ENCODE measurements at regions not wholly inside any gene's neighbourhood (a gene's known extent, or its start where the extent isn't known, plus 50 kb on each side); places are given as distances from the start of the nearest gene placed in this dataset.

DNA sequence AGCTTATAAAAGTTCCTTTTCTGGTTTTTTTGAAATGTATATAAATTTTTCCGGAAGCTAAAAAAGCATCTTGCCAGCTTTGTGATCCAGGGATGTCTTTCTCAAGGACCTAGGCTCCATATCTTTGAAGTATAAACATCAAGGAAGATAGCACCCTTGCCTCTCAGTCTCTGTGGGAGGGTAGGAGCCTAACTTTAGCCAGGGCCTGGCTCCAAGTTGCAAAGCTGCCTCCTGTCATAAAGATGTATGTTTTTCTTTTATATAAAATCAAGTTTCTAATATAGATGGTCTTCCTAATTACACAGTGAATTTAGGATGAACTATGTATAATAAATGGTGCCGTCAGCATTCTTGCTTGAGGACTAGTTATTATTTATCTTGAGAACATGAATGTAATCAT, 612.6 kb upstream of the USP15 start:
- H3K4me3 Mint-ChIP-seq, result no peak overlapping the region
- ATAC-seq, result no peak

GRCh38 chr12:61652265-61652664, 607.9 kb upstream of the USP15 start:
- Mint-ChIP-seq H3K36me3 (no peaks in the 10 kb centered on the region), H3K9me3 (no peaks in the 10 kb centered on the region), H3K4me3 (no peak overlapping the region), H3K4me1 (no peaks in the 10 kb centered on the region), H3K27ac (no peak overlapping the region), H3K27me3 (no peaks in the 10 kb centered on the region)
- POLR2A ChIA-PET, result no interaction called here
- intact Hi-C loops (cut with micrococcal nuclease), result no loop called here
- DNase-seq (no peak), ATAC-seq (no peak)
- no peak overlapping the region for H3K27ac ChIP-seq (ENCODE audit: low read depth, low read length)
- peaks cover 0 to 3% of the 10 kb centered on the region in 2 donors for H3K27me3 ChIP-seq (ENCODE audit: control insufficient read depth in 2 of 2, insufficient read depth in 2 of 2, low read length in 2 of 2)
- H3K36me3 ChIP-seq (ENCODE audit: control insufficient read depth in 2 of 3, insufficient read depth in 3 of 3, low read length in 3 of 3), result no peaks in the 10 kb centered on the region
- CTCF ChIA-PET, result no interaction called here
- H3K4me1 ChIP-seq (ENCODE audit: control insufficient read depth in 2 of 2, insufficient read depth in 2 of 2, low read length in 2 of 2), result no peaks in the 10 kb centered on the region
- H3K9me3 ChIP-seq (ENCODE audit: control insufficient read depth in 2 of 3, low read length in 3 of 3), result no peaks in the 10 kb centered on the region
- H3K4me3 ChIP-seq (ENCODE audit: low read length), result no peak overlapping the region

More for the DNA sequence above, 612.6 kb upstream of the USP15 start:
- H3K27ac ChIP-seq (ENCODE audit: low read depth, low read length), result no peak overlapping the region
- H3K27me3 Mint-ChIP-seq, result peaks cover 0 to 5% (median 0%) of the 10 kb centered on the region in 5 donors
- intact Hi-C loops (cut with micrococcal nuclease), result no loop called here
- H3K4me1 Mint-ChIP-seq, result no peaks in the 10 kb centered on the region
- no peaks in the 10 kb centered on the region for H3K4me1 ChIP-seq (ENCODE audit: control insufficient read depth in 2 of 2, insufficient read depth in 2 of 2, low read length in 2 of 2)
- no peak for DNase-seq
- no peaks in the 10 kb centered on the region for H3K36me3 Mint-ChIP-seq
- H3K36me3 ChIP-seq (ENCODE audit: control insufficient read depth in 2 of 3, insufficient read depth in 3 of 3, low read length in 3 of 3), result no peaks in the 10 kb centered on the region
- H3K4me3 ChIP-seq (ENCODE audit: low read length), result no peak overlapping the region
- H3K9me3 Mint-ChIP-seq, result no peaks in the 10 kb centered on the region
- peaks cover 0 to 3% of the 10 kb centered on the region in 2 donors for H3K27me3 ChIP-seq (ENCODE audit: control insufficient read depth in 2 of 2, insufficient read depth in 2 of 2, low read length in 2 of 2)
- POLR2A ChIA-PET, result no interaction called here
- CTCF ChIA-PET, result no interaction called here
- no peak overlapping the region for H3K27ac Mint-ChIP-seq
- no peaks in the 10 kb centered on the region for H3K9me3 ChIP-seq (ENCODE audit: control insufficient read depth in 2 of 3, low read length in 3 of 3)

DNA sequence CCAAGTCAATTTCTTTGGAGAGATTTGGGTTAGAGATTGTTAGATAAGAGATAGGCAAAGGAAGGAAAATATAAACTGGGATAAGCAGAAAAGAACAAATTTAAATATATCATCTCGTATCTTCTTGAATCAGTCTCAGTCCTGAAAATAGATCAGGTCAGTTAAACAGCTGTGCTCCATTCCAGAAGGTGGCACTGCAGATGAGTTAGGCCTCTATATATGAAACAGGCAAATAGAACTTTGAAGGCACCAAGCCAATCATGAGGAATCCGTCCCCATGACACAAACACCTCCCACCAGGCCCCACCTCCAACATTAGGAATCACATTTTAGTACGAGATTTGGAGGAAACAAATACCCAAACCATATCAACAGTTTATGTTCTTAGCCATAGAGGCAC, 605.5 kb upstream of the USP15 start:
- no peaks in the 10 kb centered on the region for H3K4me1 Mint-ChIP-seq
- H3K4me3 Mint-ChIP-seq, result no peak overlapping the region
- H3K36me3 Mint-ChIP-seq, result no peaks in the 10 kb centered on the region
- Histone ChIP-seq H3K36me3 (ENCODE audit: control insufficient read depth in 2 of 3, insufficient read depth in 3 of 3, low read length in 3 of 3) (no peaks in the 10 kb centered on the region), H3K27ac (ENCODE audit: low read depth, low read length) (no peak overlapping the region), H3K4me1 (ENCODE audit: control insufficient read depth in 2 of 2, insufficient read depth in 2 of 2, low read length in 2 of 2) (no peaks in the 10 kb centered on the region), H3K9me3 (ENCODE audit: control insufficient read depth in 2 of 3, low read length in 3 of 3) (no peaks in the 10 kb centered on the region), H3K27me3 (ENCODE audit: control insufficient read depth in 2 of 2, insufficient read depth in 2 of 2, low read length in 2 of 2) (peaks cover 0 to 3% of the 10 kb centered on the region in 2 donors), H3K4me3 (ENCODE audit: low read length) (no peak overlapping the region)
- ATAC-seq (no peak), DNase-seq (no peak)
- intact Hi-C loops (cut with micrococcal nuclease), result loop anchor here in 1 of 2 donors (1.0 kb wide), 3 partner anchors 339 to 538 kb away; a partner anchor contains a TSS
- ChIA-PET CTCF (no interaction called here), POLR2A (no interaction called here)
- H3K27me3 Mint-ChIP-seq, result no peaks in the 10 kb centered on the region
- H3K9me3 Mint-ChIP-seq, result no peaks in the 10 kb centered on the region
- no peak overlapping the region for H3K27ac Mint-ChIP-seq

DNA sequence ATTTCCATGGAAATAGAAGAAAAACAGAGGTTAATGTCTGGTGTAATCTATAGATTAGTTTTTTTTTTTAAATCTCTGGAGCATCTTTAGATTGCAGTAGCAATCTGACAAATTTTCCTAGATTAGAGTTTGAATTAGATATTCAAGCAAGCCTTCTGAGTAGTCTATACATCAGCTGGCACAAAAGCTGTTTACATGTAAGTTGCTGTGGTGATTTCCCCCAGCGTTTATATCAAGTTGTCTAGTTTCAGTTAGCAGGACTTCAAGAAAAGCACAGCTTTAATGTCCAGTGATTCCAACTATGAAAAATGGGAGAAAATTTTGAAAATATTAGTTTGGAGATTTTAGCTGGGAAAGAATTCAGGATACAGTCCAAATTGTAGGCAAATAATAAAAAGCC, 605.0 kb upstream of the USP15 start:
- no peak overlapping the region for H3K4me3 Mint-ChIP-seq
- no peaks in the 10 kb centered on the region for H3K9me3 Mint-ChIP-seq
- H3K4me1 Mint-ChIP-seq, result no peaks in the 10 kb centered on the region
- ChIA-PET CTCF (no interaction called here), POLR2A (no interaction called here)
- no peaks in the 10 kb centered on the region for H3K36me3 Mint-ChIP-seq
- Histone ChIP-seq H3K27me3 (ENCODE audit: control insufficient read depth in 2 of 2, insufficient read depth in 2 of 2, low read length in 2 of 2) (peaks cover 0 to 3% of the 10 kb centered on the region in 2 donors), H3K9me3 (ENCODE audit: control insufficient read depth in 2 of 3, low read length in 3 of 3) (no peaks in the 10 kb centered on the region), H3K4me1 (ENCODE audit: control insufficient read depth in 2 of 2, insufficient read depth in 2 of 2, low read length in 2 of 2) (no peaks in the 10 kb centered on the region), H3K4me3 (ENCODE audit: low read length) (no peak overlapping the region), H3K36me3 (ENCODE audit: control insufficient read depth in 2 of 3, insufficient read depth in 3 of 3, low read length in 3 of 3) (no peaks in the 10 kb centered on the region), H3K27ac (ENCODE audit: low read depth, low read length) (no peak overlapping the region)
- DNase-seq (no peak), ATAC-seq (no peak)
- intact Hi-C loops (cut with micrococcal nuclease), result no loop called here
- no peak overlapping the region for H3K27ac Mint-ChIP-seq
- H3K27me3 Mint-ChIP-seq, result no peaks in the 10 kb centered on the region

GRCh38 chr12:61667676-61668075, 592.5 kb upstream of the USP15 start:
- no peaks in the 10 kb centered on the region for H3K4me1 ChIP-seq (ENCODE audit: control insufficient read depth in 2 of 2, insufficient read depth in 2 of 2, low read length in 2 of 2)
- no peak for DNase-seq
- Mint-ChIP-seq H3K36me3 (peaks cover 0 to 7% (median 6%) of the 10 kb centered on the region in 5 donors), H3K9me3 (peaks cover 6 to 36% (median 15%) of the 10 kb centered on the region in 11 donors), H3K27ac (no peak overlapping the region), H3K4me1 (no peaks in the 10 kb centered on the region), H3K27me3 (no peaks in the 10 kb centered on the region), H3K4me3 (no peak overlapping the region)
- ChIA-PET CTCF (no interaction called here), POLR2A (no interaction called here)
- no peaks in the 10 kb centered on the region for H3K27me3 ChIP-seq (ENCODE audit: control insufficient read depth in 2 of 2, insufficient read depth in 2 of 2, low read length in 2 of 2)
- no peak for ATAC-seq
- H3K4me3 ChIP-seq (ENCODE audit: low read length), result no peak overlapping the region
- no peaks in the 10 kb centered on the region for H3K36me3 ChIP-seq (ENCODE audit: control insufficient read depth in 2 of 3, insufficient read depth in 3 of 3, low read length in 3 of 3)
- no peak overlapping the region for H3K27ac ChIP-seq (ENCODE audit: low read depth, low read length)
- peaks cover 0 to 6% (median 0%) of the 10 kb centered on the region in 3 experiments for H3K9me3 ChIP-seq (ENCODE audit: control insufficient read depth in 2 of 3, low read length in 3 of 3)
- intact Hi-C loops (cut with micrococcal nuclease), result no loop called here

- CTCF ChIA-PET, result no interaction called here
- Histone ChIP-seq H3K4me3 (ENCODE audit: low read length) (no peak overlapping the region), H3K27me3 (ENCODE audit: control insufficient read depth in 2 of 2, insufficient read depth in 2 of 2, low read length in 2 of 2) (no peaks in the 10 kb centered on the region), H3K27ac (ENCODE audit: low read depth, low read length) (no peak overlapping the region), H3K4me1 (ENCODE audit: control insufficient read depth in 2 of 2, insufficient read depth in 2 of 2, low read length in 2 of 2) (no peaks in the 10 kb centered on the region), H3K9me3 (ENCODE audit: control insufficient read depth in 2 of 3, low read length in 3 of 3) (no peaks in the 10 kb centered on the region), H3K36me3 (ENCODE audit: control insufficient read depth in 2 of 3, insufficient read depth in 3 of 3, low read length in 3 of 3) (no peaks in the 10 kb centered on the region)
- peaks cover 2 to 13% (median 7%) of the 10 kb centered on the region in 11 donors for H3K9me3 Mint-ChIP-seq
- POLR2A ChIA-PET, result no interaction called here
- peaks cover 0 to 4% (median 0%) of the 10 kb centered on the region in 5 donors for H3K27me3 Mint-ChIP-seq
- H3K36me3 Mint-ChIP-seq, result peaks cover 0 to 3% (median 2%) of the 10 kb centered on the region in 5 donors
- no peak overlapping the region for H3K27ac Mint-ChIP-seq
- intact Hi-C loops (cut with micrococcal nuclease), result no loop called here
- ATAC-seq (no peak), DNase-seq (no peak)
- H3K4me3 Mint-ChIP-seq, result no peak overlapping the region
- no peaks in the 10 kb centered on the region for H3K4me1 Mint-ChIP-seq
These were observed 583.7 kb upstream of the USP15 start for GRCh38 chr12:61676520-61676919.

- peaks cover 0 to 4% (median 0%) of the 10 kb centered on the region in 5 donors for H3K27me3 Mint-ChIP-seq
- H3K36me3 Mint-ChIP-seq, result no peaks in the 10 kb centered on the region
- no peaks in the 10 kb centered on the region for H3K27me3 ChIP-seq (ENCODE audit: control insufficient read depth in 2 of 2, insufficient read depth in 2 of 2, low read length in 2 of 2)
- no peaks in the 10 kb centered on the region for H3K36me3 ChIP-seq (ENCODE audit: control insufficient read depth in 2 of 3, insufficient read depth in 3 of 3, low read length in 3 of 3)
- DNase-seq, result no peak
- H3K27ac Mint-ChIP-seq, result no peak overlapping the region
- CTCF ChIA-PET, result interaction anchor here (0.6 kb wide), 1 partner anchor 72 kb away, joined by 3 read pairs; no protein-coding TSS in a partner anchor
- H3K27ac ChIP-seq (ENCODE audit: low read depth, low read length), result no peak overlapping the region
- no peaks in the 10 kb centered on the region for H3K9me3 ChIP-seq (ENCODE audit: control insufficient read depth in 2 of 3, low read length in 3 of 3)
- H3K4me1 Mint-ChIP-seq, result no peaks in the 10 kb centered on the region
- no peak for ATAC-seq
- POLR2A ChIA-PET, result no interaction called here
- intact Hi-C loops (cut with micrococcal nuclease), result no loop called here
- H3K4me3 Mint-ChIP-seq, result no peak overlapping the region
- H3K4me1 ChIP-seq (ENCODE audit: control insufficient read depth in 2 of 2, insufficient read depth in 2 of 2, low read length in 2 of 2), result no peaks in the 10 kb centered on the region
- peaks cover 0 to 3% (median 0%) of the 10 kb centered on the region in 11 donors for H3K9me3 Mint-ChIP-seq
- no peak overlapping the region for H3K4me3 ChIP-seq (ENCODE audit: low read length)
These were observed 572.8 kb upstream of the USP15 start for GRCh38 chr12:61687407-61687806.

Measured in naive thymus-derived CD4-positive, alpha-beta T cell (primary cell).